ENCODE measurements at regions not wholly inside any gene's neighbourhood (a gene's known extent, or its start where the extent isn't known, plus 50 kb on each side); places are given as distances from the start of the nearest gene placed in this dataset.

GRCh38 chr3:193825617-193826016 is 232.6 kb downstream of the OPA1 start:
- in situ Hi-C loops (cut with MboI; ENCODE audit: low sequenced_read_pairs), result no loop called here

GRCh38 chr3:193826159-193826795 is 233.3 kb downstream of the OPA1 start:
- in situ Hi-C loops (cut with MboI; ENCODE audit: low sequenced_read_pairs), result no loop called here

- in situ Hi-C loops (cut with MboI; ENCODE audit: low sequenced_read_pairs), result no loop called here
Observed at GRCh38 chr3:193827040-193827669, 234.1 kb downstream of the OPA1 start.

- in situ Hi-C loops (cut with MboI; ENCODE audit: low sequenced_read_pairs), result no loop called here
Observed at GRCh38 chr3:193827871-193828270, 234.9 kb downstream of the OPA1 start.

GRCh38 chr3:193828477-193828876 is 235.5 kb downstream of the OPA1 start:
- in situ Hi-C loops (cut with MboI; ENCODE audit: low sequenced_read_pairs), result no loop called here

GRCh38 chr3:193829781-193830180 is 236.8 kb downstream of the OPA1 start:
- in situ Hi-C loops (cut with MboI; ENCODE audit: low sequenced_read_pairs), result no loop called here

- in situ Hi-C loops (cut with MboI; ENCODE audit: low sequenced_read_pairs), result no loop called here
Observed at GRCh38 chr3:193830791-193831191, 237.8 kb downstream of the OPA1 start.

GRCh38 chr3:193831495-193832455 is 238.8 kb downstream of the OPA1 start:
- in situ Hi-C loops (cut with MboI; ENCODE audit: low sequenced_read_pairs), result no loop called here

- in situ Hi-C loops (cut with MboI; ENCODE audit: low sequenced_read_pairs), result no loop called here
Observed at GRCh38 chr3:193832833-193833413, 239.9 kb downstream of the OPA1 start.

GRCh38 chr3:193833592-193833991 is 240.6 kb downstream of the OPA1 start:
- in situ Hi-C loops (cut with MboI; ENCODE audit: low sequenced_read_pairs), result no loop called here

GRCh38 chr3:193835414-193835813 is 242.4 kb downstream of the OPA1 start:
- in situ Hi-C loops (cut with MboI; ENCODE audit: low sequenced_read_pairs), result no loop called here

- in situ Hi-C loops (cut with MboI; ENCODE audit: low sequenced_read_pairs), result no loop called here
Observed at GRCh38 chr3:193836511-193836910, 243.5 kb downstream of the OPA1 start.

GRCh38 chr3:193836918-193837317 is 243.9 kb downstream of the OPA1 start:
- in situ Hi-C loops (cut with MboI; ENCODE audit: low sequenced_read_pairs), result no loop called here

GRCh38 chr3:193837347-193837827 is 244.4 kb downstream of the OPA1 start:
- in situ Hi-C loops (cut with MboI; ENCODE audit: low sequenced_read_pairs), result no loop called here

GRCh38 chr3:193840111-193840641 is 247.2 kb downstream of the OPA1 start:
- in situ Hi-C loops (cut with MboI; ENCODE audit: low sequenced_read_pairs), result no loop called here

GRCh38 chr3:193841581-193841980 is 248.6 kb downstream of the OPA1 start:
- in situ Hi-C loops (cut with MboI; ENCODE audit: low sequenced_read_pairs), result no loop called here

- in situ Hi-C loops (cut with MboI; ENCODE audit: low sequenced_read_pairs), result no loop called here
Observed at GRCh38 chr3:193842029-193842798, 249.2 kb downstream of the OPA1 start.

GRCh38 chr3:193842832-193843473 is 249.9 kb downstream of the OPA1 start:
- in situ Hi-C loops (cut with MboI; ENCODE audit: low sequenced_read_pairs), result no loop called here

GRCh38 chr3:193843474-193844301 is 250.7 kb downstream of the OPA1 start:
- in situ Hi-C loops (cut with MboI; ENCODE audit: low sequenced_read_pairs), result no loop called here
